DND-41 (cell line): ENCODE measurements at regions not wholly inside any gene's neighbourhood (a gene's known extent, or its start where the extent isn't known, plus 50 kb on each side); places are given as distances from the start of the nearest gene placed in this dataset.

Experiments used
- ATAC-seq: fragments of 200-7000 bp; cut with Tn5 transposase; 3 replicates; pipeline ENCODE4 v1.9.1; 2021; ENCODE audit warnings: low read depth; ENCODE audit not compliant: insufficient read depth
- DNase-seq: peaks from one replicate; pipeline ENCODE4 v3.0.0-alpha.2; 2020
- H2AFZ ChIP-seq: 2 replicates; pipeline ENCODE4 v1.6.0; 2012; ENCODE audit warnings: low read depth, low read length
- H3K27ac ChIP-seq: 2 replicates; pipeline ENCODE4 v1.5.1; 2012; ENCODE audit warnings: low read length, inconsistent platforms
- H3K27me3 ChIP-seq: fragments of 200-600 bp; sonication (generic); 2 replicates; pipeline ENCODE4 v1.6.0; 2012; ENCODE audit warnings: low read length, mild to moderate bottlenecking, inconsistent platforms; ENCODE audit not compliant: insufficient read depth, poor library complexity
- H3K36me3 ChIP-seq: 2 replicates; pipeline ENCODE4 v1.5.1; 2012; ENCODE audit warnings: low read length, inconsistent platforms; ENCODE audit not compliant: insufficient read depth
- H3K4me1 ChIP-seq: 2 replicates; pipeline ENCODE4 v1.5.1; 2012; ENCODE audit warnings: mild to moderate bottlenecking, low read length; ENCODE audit not compliant: insufficient read depth
- H3K4me2 ChIP-seq: 2 replicates; pipeline ENCODE4 v1.6.0; 2012; ENCODE audit warnings: mild to moderate bottlenecking, moderate library complexity, low read length, inconsistent platforms; ENCODE audit not compliant: insufficient read depth
- H3K4me3 ChIP-seq, 2 experiments: fragments of 200-600 bp in 1 of 2; shearing (Covaris generic) in 1 of 2; 2 replicates each; pipeline ENCODE4 v1.5.1; 2012 to 2016; ENCODE audit warnings: inconsistent platforms in 2 of 2, low read length in 2 of 2, mild to moderate bottlenecking in 2 of 2, low read depth in 1 of 2, moderate library complexity in 1 of 2
- H3K79me2 ChIP-seq: 2 replicates; pipeline ENCODE4 v1.6.0; 2012; ENCODE audit warnings: low read length, inconsistent platforms; ENCODE audit not compliant: insufficient read depth
- H3K9ac ChIP-seq: 2 replicates; pipeline ENCODE4 v1.6.0; 2012; ENCODE audit warnings: low read depth, mild to moderate bottlenecking, inconsistent platforms, low read length, moderate library complexity
- H3K9me3 ChIP-seq: 2 replicates; pipeline ENCODE4 v1.5.1; 2012; ENCODE audit warnings: low read length, moderate library complexity, mild to moderate bottlenecking, inconsistent platforms; ENCODE audit not compliant: insufficient read depth, severe bottlenecking
- H4K20me1 ChIP-seq: 2 replicates; pipeline ENCODE4 v1.6.0; 2012; ENCODE audit warnings: low read length; ENCODE audit not compliant: insufficient read depth
- EZH2 ChIP-seq: IDR thresholded peaks from 3 replicates; pipeline ENCODE4 v1.6.1; 2012; ENCODE audit warnings: borderline replicate concordance, low read depth, mild to moderate bottlenecking, moderate library complexity, low read length, inconsistent platforms; ENCODE audit not compliant: severe bottlenecking
- TF ChIP-seq, protein P1 (sequence below): IDR thresholded peaks from 2 replicates; pipeline ENCODE4 v1.5.1; 2012; ENCODE audit warnings: borderline replicate concordance, low read length, moderate library complexity, mild to moderate bottlenecking; ENCODE audit not compliant: poor library complexity, severe bottlenecking; ENCODE audit errors: extremely low read depth

DNA sequence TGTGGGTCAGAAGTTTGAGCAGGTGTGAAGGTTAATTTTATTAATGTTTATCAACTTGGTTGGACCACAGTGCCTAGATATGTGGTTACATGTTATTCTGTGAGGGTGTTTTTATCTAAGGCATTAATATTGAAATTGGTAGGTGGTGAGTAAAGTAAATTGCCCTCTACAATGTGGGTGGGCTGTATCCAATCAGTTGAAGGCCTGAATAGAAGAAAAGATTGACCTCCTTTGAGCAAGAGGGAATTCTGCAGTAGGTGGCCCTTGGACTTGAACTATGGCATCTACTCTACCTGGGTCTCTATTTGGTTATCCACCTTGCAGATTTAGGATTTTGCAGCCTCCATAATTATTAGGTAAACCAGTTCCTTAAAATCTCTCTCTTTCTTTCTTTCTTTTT, 356.8 kb upstream of the EEF2KMT start:
- no peaks in the 10 kb centered on the region for H3K9me3 ChIP-seq
- H3K36me3 ChIP-seq, result no peaks in the 10 kb centered on the region
- H3K4me1 ChIP-seq, result no peaks in the 10 kb centered on the region
- no peaks in the 10 kb centered on the region for H3K79me2 ChIP-seq
- ATAC-seq (no peak), DNase-seq (no peak)
- H3K4me3 ChIP-seq, result no peak overlapping the region
- peaks cover 4% of the 10 kb centered on the region for H3K27me3 ChIP-seq
- TF ChIP-seq EZH2, result no peak
- TF ChIP-seq, protein P1, sequence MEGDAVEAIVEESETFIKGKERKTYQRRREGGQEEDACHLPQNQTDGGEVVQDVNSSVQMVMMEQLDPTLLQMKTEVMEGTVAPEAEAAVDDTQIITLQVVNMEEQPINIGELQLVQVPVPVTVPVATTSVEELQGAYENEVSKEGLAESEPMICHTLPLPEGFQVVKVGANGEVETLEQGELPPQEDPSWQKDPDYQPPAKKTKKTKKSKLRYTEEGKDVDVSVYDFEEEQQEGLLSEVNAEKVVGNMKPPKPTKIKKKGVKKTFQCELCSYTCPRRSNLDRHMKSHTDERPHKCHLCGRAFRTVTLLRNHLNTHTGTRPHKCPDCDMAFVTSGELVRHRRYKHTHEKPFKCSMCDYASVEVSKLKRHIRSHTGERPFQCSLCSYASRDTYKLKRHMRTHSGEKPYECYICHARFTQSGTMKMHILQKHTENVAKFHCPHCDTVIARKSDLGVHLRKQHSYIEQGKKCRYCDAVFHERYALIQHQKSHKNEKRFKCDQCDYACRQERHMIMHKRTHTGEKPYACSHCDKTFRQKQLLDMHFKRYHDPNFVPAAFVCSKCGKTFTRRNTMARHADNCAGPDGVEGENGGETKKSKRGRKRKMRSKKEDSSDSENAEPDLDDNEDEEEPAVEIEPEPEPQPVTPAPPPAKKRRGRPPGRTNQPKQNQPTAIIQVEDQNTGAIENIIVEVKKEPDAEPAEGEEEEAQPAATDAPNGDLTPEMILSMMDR, result no peak
- H3K27ac ChIP-seq, result no peak overlapping the region
- H3K4me2 ChIP-seq, result no peak overlapping the region
- no peaks in the 10 kb centered on the region for H4K20me1 ChIP-seq
- H2AFZ ChIP-seq, result no peak overlapping the region
- no peak overlapping the region for H3K9ac ChIP-seq

DNA sequence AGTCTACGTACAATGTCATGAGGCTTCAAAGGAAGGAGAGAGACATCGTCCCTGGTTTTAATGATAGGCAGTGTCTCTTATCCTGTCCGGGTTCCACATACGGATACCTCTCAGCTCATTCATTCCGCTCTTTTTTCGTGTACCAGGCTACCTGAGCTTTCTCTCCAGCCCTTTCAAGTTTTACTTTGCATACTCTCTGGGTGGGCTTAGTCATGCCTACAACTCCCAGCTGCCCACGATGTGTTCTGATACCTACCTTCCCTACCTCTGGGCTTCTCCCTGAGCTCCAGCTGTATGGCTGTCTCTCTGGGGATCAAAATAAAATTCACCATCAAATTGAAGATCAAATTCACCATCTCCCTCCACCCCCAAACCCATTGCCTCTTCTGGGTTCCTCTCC, 354.0 kb upstream of the EEF2KMT start:
- Histone ChIP-seq H3K9ac (no peak overlapping the region), H3K36me3 (no peaks in the 10 kb centered on the region), H3K79me2 (no peaks in the 10 kb centered on the region), H4K20me1 (no peaks in the 10 kb centered on the region), H3K4me2 (no peak overlapping the region), H2AFZ (no peak overlapping the region), H3K4me3 (no peak overlapping the region), H3K4me1 (no peaks in the 10 kb centered on the region), H3K27ac (no peak overlapping the region), H3K27me3 (no peaks in the 10 kb centered on the region), H3K9me3 (no peaks in the 10 kb centered on the region)
- TF ChIP-seq, protein P1, result no peak
- no peak for TF ChIP-seq EZH2
- DNase-seq, result no peak
- ATAC-seq, result no peak

DNA sequence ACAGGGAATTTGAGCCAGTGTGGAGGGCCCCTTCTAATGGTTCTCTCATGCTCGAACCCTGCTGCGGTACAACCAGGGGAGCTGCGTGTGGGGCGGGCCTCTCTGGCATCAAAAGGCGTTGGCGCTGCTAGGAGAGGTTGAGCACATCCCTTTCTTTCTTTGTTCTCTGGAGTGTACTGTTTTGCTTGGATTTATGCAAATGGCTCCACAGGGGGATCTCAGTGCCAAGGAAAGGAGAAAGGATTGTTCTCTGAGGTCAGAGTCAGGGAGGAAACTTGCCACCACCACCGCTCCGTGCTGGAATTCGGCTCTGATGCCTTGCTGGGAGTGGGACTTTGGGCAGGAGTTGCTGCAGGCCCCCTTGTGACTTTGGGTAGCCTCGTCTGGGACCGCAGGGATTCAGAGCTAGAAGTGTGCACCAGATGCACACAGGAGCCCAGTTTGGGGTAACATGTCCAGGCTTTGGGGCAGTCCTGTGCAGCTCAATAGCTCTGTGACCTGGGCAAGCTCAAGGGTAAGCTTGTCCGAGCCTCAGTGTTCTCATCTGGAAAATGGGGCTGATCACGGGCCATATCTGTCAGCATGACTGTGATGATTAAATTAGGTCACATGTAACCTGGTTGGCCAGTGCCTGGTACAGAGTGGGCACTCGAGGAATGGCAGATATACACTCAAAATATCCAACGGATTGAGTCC, 353.0 kb upstream of the EEF2KMT start:
- TF ChIP-seq, protein P1, result no peak
- TF ChIP-seq EZH2, result no peak
- Histone ChIP-seq H3K9me3 (no peaks in the 10 kb centered on the region), H4K20me1 (no peaks in the 10 kb centered on the region), H3K4me2 (no peak overlapping the region), H3K79me2 (no peaks in the 10 kb centered on the region), H3K27me3 (no peaks in the 10 kb centered on the region), H3K4me3 (no peak overlapping the region), H3K9ac (no peak overlapping the region), H2AFZ (no peak overlapping the region), H3K36me3 (no peaks in the 10 kb centered on the region), H3K4me1 (no peaks in the 10 kb centered on the region), H3K27ac (no peak overlapping the region)
- ATAC-seq, result no peak
- DNase-seq, result no peak
